Osteocyte (in vitro differentiated cells): ENCODE measurements at regions not wholly inside any gene's neighbourhood (a gene's known extent, or its start where the extent isn't known, plus 50 kb on each side); places are given as distances from the start of the nearest gene placed in this dataset.

Experiments
- DNase-seq: peaks from one replicate; pipeline ENCODE4 v3.0.0; 2021; ENCODE audit warnings: mixed read lengths; ENCODE audit not compliant: unreplicated experiment; ENCODE audit errors: extremely low spot score
- H3K27ac Mint-ChIP-seq: one replicate; pipeline ENCODE4 v1.8.0; 2021; ENCODE audit warnings: mild to moderate bottlenecking, mixed read lengths; ENCODE audit not compliant: unreplicated experiment
- H3K27me3 Mint-ChIP-seq: one replicate; pipeline ENCODE4 v1.8.0; 2021; ENCODE audit warnings: mixed read lengths; ENCODE audit not compliant: unreplicated experiment
- H3K36me3 Mint-ChIP-seq: one replicate; pipeline ENCODE4 v1.8.0; 2021; ENCODE audit warnings: mixed read lengths; ENCODE audit not compliant: unreplicated experiment
- H3K4me1 Mint-ChIP-seq: one replicate; pipeline ENCODE4 v1.8.0; 2021; ENCODE audit warnings: mixed read lengths; ENCODE audit not compliant: unreplicated experiment
- H3K4me3 Mint-ChIP-seq: one replicate; pipeline ENCODE4 v1.8.0; 2021; ENCODE audit warnings: mild to moderate bottlenecking, moderate library complexity, mixed read lengths; ENCODE audit not compliant: unreplicated experiment
- H3K9me3 Mint-ChIP-seq: one replicate; pipeline ENCODE4 v1.8.0; 2021; ENCODE audit warnings: mixed read lengths; ENCODE audit not compliant: unreplicated experiment
- TF ChIP-seq, protein P1 (sequence below): fragments of 200-600 bp; sonication (generic); IDR thresholded peaks from 2 replicates; pipeline ENCODE4 v1.5.0; 2021; ENCODE audit warnings: antibody characterized with exemption, mild to moderate bottlenecking, moderate library complexity

DNA sequence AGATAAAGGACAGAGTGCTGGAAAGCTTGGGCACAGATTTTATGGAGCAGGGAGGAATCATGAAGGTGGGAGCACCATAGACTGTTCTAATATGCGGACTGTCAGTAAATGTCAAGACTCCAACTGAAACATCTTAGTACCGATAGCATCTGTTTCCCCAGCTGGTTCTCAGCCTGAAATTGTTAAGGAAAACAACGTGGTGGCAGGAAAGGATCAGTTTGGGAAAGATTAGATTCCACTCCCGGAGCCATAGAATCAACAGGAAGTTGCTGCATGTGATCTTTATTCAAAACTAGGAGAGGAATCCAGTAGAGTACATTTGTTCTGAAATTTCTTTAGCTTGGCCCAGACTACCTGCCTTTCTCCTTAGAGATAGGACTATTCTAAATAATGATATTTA is 559.1 kb downstream of the CSNK1G3 start:
- TF ChIP-seq, protein P1, sequence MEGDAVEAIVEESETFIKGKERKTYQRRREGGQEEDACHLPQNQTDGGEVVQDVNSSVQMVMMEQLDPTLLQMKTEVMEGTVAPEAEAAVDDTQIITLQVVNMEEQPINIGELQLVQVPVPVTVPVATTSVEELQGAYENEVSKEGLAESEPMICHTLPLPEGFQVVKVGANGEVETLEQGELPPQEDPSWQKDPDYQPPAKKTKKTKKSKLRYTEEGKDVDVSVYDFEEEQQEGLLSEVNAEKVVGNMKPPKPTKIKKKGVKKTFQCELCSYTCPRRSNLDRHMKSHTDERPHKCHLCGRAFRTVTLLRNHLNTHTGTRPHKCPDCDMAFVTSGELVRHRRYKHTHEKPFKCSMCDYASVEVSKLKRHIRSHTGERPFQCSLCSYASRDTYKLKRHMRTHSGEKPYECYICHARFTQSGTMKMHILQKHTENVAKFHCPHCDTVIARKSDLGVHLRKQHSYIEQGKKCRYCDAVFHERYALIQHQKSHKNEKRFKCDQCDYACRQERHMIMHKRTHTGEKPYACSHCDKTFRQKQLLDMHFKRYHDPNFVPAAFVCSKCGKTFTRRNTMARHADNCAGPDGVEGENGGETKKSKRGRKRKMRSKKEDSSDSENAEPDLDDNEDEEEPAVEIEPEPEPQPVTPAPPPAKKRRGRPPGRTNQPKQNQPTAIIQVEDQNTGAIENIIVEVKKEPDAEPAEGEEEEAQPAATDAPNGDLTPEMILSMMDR = no peak
- H3K4me1 Mint-ChIP-seq = peaks cover 11% of the 10 kb centered on the region
- H3K36me3 Mint-ChIP-seq = no peaks in the 10 kb centered on the region
- no peaks in the 10 kb centered on the region for H3K27me3 Mint-ChIP-seq
- no peak for DNase-seq
- no peak overlapping the region for H3K4me3 Mint-ChIP-seq
- H3K9me3 Mint-ChIP-seq = no peaks in the 10 kb centered on the region
- no peak overlapping the region for H3K27ac Mint-ChIP-seq

DNA sequence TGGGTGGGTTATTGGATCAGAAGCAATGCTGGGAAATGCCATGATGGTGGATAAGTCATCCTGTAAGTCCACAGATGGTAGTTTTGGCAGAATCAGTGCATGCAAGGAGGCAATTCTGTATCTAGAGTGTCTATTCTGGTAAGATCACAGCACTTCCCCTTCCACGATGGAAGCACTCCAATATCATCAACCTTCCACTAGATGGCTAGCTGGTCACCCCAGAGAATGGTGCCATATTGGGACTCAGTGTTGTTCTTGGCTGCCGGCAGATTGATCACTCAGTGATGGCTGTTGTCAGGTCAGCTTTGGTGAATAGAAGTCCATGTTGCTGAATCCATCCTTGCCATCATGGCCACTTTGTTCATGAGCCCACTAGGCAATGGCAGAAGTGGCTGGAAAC is 553.5 kb downstream of the CSNK1G3 start:
- Mint-ChIP-seq H3K4me3 (no peak overlapping the region), H3K36me3 (no peaks in the 10 kb centered on the region), H3K9me3 (peaks cover 3% of the 10 kb centered on the region), H3K27me3 (no peaks in the 10 kb centered on the region), H3K4me1 (peaks cover 21% of the 10 kb centered on the region), H3K27ac (no peak overlapping the region)
- TF ChIP-seq, protein P1 = no peak
- DNase-seq = no peak

DNA sequence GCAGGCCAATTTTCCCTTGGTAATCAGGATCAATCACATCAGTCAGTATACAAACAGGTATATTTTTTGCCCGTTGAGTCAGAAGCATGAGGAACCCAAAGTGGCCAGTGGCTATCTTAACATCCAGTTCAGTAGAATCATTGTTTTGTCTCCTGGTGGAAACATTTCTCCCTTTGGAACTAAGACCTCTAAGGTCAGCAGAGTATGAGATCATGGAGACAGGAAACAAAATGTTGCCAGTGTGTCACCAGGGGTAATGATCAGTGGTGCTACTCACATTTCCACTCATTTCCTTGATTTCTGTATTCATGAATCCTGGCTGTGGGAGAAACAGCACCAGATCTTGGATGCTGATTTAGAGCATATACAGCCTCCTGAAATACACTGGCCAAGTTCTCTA is 553.0 kb downstream of the CSNK1G3 start:
- TF ChIP-seq, protein P1 = no peak
- peaks cover 27% of the 10 kb centered on the region for H3K4me1 Mint-ChIP-seq
- no peaks in the 10 kb centered on the region for H3K36me3 Mint-ChIP-seq
- no peaks in the 10 kb centered on the region for H3K27me3 Mint-ChIP-seq
- no peak for DNase-seq
- no peak overlapping the region for H3K4me3 Mint-ChIP-seq
- peaks cover 3% of the 10 kb centered on the region for H3K9me3 Mint-ChIP-seq
- H3K27ac Mint-ChIP-seq = no peak overlapping the region

DNA sequence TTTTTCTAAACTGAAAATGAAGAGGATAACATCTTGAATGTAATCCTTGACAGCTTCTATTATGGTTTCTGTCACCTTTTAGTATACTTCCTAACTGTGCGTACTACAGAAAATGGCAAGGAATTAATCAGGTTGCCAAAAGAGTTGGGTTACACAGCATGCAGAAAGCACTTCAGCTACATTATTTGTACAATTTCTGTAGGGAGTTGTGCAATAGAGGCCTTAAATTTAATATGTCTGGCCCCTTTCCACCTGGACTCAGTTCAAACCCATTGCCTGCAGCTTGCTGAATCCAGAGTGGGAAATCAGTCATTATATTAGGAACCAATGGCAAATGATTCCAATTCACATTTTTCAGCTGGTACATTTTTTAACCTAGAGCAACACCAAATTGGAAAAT is 549.7 kb downstream of the CSNK1G3 start:
- H3K27ac Mint-ChIP-seq = no peak overlapping the region
- no peak overlapping the region for H3K4me3 Mint-ChIP-seq
- DNase-seq = no peak
- H3K9me3 Mint-ChIP-seq = peaks cover 3% of the 10 kb centered on the region
- TF ChIP-seq, protein P1 = no peak
- H3K4me1 Mint-ChIP-seq = peaks cover 45% of the 10 kb centered on the region
- no peaks in the 10 kb centered on the region for H3K27me3 Mint-ChIP-seq
- no peaks in the 10 kb centered on the region for H3K36me3 Mint-ChIP-seq

DNA sequence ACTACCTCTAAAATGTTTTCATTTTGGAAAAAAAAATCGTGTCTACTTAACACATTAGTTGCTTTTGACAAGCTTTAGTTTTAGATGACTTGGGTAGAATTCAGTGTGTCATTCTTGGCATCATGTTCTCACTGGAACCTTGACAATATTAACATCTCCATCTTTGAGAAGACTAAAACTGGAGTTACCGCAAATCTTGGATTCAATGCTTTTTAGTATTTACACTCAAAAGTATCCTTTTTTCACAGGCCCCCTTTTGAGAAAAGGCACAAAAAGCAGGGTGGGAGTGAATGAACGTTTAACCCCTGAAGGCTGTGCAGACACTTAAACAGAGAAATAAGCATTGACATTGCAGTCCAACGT is 549.1 kb downstream of the CSNK1G3 start:
- peak overlapping the region; percentile 7 for H3K27ac Mint-ChIP-seq
- TF ChIP-seq, protein P1 = no peak
- no peak overlapping the region for H3K4me3 Mint-ChIP-seq
- H3K4me1 Mint-ChIP-seq = peaks cover 45% of the 10 kb centered on the region
- peaks cover 3% of the 10 kb centered on the region for H3K9me3 Mint-ChIP-seq
- peaks cover 2% of the 10 kb centered on the region for H3K27me3 Mint-ChIP-seq
- no peak for DNase-seq
- no peaks in the 10 kb centered on the region for H3K36me3 Mint-ChIP-seq
